Fibroblast of gingiva (primary cell): ENCODE measurements at regions not wholly inside any gene's neighbourhood (a gene's known extent, or its start where the extent isn't known, plus 50 kb on each side); places are given as distances from the start of the nearest gene placed in this dataset.
"Not testable (repeated sequence)": the region's sequence is repeated elsewhere in the genome, so short reads cannot be mapped to it uniquely, and the experiment has no call there.

ENCODE experiments used
- DNase-seq: peaks from one replicate; pipeline ENCODE4 v3.0.0-alpha.2; 2011; ENCODE audit warnings: low read depth

DNA sequence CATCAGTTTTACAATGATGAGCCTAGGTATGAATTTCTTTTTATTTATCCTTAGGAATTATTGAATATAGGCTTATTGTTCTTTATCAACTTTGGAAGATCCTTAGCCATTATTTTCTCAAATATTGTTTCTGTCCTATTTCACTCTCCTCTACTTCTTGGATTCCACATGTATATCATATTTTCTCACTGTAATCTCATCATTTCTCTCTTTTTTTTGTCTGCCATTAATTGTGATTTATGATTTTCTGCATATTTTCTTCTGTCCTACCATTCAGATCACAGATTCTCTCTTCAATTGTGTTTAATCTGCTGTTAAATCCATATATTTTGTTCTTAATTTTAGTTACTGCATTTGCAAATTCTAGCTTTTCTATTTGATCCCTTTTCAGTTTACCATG is 139.8 kb downstream of the ARRDC3 start:
- DNase-seq: no peak

DNA sequence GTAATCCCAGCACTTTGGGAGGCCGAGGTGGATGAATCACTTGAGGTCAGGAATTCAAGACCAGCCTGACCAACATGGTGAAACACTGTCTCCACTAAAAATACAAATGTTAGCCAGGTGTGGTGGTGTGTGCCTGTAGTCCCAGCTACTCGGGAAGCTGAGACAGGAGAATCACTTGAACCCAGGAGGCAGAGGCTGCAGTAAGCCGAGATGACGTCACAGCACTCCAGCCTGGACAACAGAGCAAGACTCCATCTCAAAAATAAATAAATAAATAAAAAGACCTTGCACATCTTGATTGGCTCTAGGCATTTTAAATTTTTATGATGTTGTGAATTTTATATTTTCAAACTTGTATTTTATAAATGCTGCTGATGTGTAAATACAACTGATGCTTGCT is 141.7 kb downstream of the ARRDC3 start:
- not testable (repeated sequence) for DNase-seq

DNA sequence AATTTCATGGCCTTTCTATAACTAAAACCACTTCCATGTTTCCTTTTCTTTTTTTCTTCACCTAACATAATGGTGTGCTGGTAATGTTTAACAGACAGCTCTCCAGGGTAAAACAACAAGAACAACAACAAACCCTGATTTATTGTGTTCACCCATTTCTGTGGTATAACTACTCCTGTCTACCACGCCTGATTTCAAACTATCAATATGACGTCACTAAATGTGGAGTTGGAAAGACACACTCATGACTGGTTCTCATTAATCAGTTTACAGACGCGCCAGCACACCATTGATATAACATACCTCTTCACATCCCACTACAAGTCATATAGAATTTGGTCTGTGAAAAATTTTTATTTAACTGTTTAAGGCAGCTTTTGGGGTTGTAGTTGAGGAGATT is 142.9 kb downstream of the ARRDC3 start:
- DNase-seq: no peak

DNA sequence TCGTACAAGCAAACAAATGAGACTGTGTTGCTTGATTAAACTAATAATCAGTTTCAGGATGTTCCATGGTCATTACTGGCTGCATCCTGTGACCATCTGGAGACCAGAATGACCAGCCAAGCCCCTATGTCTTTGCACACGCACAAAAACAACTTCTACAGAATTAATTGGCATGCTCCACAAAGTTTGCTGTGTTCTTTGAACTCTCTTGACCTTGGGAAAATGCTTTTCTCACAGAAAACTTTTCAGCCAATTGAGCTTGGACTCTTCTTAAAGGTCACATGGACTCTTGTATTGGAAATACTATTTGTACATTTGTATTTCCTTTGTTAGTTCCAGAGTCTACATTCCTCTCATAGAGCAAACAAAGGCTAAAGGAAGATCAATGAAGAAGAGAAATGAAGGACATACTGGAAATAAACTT is 147.8 kb downstream of the ARRDC3 start:
- no peak for DNase-seq

DNA sequence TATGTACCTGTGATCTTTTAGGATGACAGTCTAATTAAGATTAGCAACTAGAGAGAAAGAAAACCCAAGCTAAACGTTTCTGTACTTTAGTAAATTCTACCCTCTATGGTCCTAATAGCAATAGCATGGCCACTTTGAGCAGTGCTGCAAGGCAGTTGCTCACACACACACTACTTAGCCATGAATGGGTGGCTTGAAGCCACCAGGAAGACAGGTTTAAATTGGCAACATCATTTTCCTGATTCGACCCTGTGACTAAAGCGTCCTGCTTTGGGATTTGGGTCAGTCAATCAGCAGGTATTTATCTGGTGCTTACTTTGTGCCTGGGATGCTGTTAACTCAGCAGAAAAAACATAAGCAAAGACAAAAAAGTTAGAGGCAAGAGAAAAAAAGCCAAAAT is 150.6 kb downstream of the ARRDC3 start:
- no peak for DNase-seq

DNA sequence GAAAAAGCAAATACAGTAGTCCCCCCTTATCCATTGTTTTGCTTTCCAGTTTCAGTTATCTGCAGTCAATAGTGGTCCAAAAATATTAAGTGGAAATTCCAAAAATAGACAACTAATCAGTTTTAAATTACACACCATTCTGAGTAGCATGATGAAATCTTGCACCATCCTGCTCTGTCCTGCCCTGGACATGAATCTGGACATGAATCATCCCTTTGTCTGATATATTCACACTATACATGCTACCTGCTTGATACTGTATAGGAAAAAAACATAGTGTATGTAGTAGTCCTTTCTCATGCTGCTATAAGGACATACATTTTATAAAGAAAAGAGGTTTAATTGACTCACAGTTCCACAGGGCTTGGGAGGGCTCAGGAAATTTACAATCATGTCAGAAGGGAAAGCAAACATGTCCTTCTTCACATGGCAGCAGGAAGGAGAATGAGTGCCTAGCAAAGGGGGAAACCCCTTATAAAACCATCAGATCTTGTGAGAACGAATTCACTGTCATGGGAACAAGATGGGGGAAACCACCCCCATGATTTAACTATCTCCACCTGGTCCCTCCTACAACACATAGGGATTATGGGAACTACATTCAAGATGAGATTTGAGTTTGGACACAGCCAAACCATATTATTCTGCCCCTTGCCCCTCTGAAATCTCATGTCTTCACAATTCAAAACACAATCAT is 153.9 kb downstream of the ARRDC3 start:
- peak; percentile 17 for DNase-seq

DNA sequence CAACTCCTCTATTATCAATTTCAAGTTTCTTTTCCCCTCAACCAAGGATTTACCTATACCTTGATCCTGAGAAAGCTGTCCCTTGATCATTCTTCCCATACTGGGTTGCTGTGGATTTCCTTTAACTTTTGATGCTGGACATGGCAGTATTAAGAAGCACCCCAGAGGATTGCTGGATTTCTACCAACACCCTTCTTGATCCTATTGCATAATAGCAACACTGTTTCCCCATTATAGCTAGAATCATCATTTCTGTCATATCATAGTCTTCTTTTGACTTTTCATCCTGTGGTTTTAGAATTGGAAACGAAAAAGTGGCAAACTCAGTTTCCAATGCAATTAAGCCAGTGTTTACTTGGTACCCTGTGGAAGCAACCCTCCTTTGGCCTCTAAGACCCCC is 154.9 kb downstream of the ARRDC3 start:
- no peak for DNase-seq

DNA sequence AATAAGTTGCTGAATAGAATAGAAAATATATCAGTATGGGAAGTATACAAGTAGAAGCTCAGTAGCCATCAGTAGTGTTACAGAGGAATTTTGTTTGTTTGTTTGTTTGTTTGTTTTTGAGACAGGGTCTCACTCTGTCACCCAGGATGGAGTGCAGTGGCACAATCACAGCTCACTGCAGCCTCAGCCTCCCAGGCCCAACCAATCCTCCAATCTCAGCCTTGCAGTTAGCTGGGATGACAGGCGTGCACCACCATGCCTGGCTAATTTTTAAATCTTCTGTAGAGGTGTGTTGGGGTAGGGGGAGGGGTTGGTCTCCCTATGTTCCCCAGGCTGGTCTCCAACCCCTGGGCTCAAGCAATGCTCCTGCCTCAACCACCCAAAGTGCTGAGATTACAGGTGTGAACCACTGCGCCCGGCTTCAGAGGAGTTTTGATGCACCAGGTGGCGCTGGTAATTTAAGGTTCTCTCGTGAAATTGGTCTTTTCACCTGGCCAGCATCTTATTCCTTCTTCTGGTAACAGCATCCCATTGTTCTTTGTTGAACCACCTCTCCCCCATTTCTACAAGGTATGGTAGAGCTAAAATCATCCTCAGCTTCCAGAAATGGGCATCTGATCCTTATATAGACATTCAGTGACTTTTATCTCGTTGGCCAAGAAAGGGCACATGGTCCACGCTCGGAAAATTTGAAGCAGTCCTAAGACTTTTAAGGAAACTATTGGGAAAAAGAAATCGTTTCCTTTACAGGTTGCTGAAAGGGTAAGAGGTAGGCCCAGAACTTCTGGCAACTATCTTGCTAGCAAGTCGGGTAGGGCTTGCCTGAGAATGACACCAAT is 157.1 kb downstream of the ARRDC3 start:
- DNase-seq: no peak

DNA sequence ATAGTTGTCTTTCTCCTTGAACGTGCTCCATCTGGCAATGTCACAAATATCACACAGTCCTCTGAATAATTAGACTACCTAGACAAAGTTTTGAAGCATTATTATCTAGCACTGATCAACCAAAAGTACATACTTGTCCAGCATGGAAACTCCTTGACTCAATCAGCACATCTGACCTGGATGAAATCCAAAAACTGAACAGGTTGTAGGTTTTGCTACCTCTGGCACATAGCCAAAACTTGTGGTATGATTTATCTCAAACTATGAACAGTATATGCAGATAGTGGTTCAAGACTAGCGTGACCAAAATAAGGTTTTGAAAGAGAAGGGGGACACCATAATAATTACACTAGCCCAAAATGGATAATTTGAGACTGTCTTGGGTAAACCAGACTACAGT is 158.1 kb downstream of the ARRDC3 start:
- no peak for DNase-seq

DNA sequence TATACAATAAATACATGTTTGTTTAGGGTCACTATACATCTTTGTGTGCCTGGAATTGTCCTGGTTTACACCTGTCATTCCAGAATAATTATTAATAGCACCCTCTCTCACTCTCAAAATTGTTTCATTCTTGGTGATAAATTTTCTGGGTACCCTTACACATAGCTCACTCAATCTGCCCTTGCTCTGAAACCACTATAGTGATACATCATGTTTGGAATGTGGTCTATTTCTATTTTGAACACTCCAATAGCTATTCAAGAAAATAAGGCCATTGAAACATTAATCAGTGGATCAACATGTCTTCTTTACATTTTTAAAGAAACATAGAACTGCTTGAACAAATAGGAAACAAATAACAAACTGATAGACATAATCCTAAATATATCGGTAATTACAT is 158.7 kb downstream of the ARRDC3 start:
- DNase-seq: no peak

DNA sequence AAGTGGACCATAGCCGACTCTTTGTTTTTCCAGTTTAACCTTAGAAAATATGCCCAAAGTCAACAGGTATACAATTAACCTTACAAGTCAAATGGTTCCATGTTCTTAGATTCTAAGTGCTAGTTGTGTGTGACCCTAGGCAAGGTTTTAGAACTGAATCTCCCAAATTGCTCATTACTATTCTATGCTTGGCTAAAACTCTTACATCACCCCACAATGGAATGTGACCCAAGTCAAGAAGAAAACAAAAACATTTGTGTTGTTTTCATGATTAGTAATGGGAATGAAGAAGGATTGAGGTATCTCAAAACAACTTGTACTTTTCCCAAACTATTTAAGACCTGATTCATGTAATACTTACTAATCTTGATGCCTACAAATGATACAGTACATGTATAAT is 159.2 kb downstream of the ARRDC3 start:
- DNase-seq: peak; percentile 7

DNA sequence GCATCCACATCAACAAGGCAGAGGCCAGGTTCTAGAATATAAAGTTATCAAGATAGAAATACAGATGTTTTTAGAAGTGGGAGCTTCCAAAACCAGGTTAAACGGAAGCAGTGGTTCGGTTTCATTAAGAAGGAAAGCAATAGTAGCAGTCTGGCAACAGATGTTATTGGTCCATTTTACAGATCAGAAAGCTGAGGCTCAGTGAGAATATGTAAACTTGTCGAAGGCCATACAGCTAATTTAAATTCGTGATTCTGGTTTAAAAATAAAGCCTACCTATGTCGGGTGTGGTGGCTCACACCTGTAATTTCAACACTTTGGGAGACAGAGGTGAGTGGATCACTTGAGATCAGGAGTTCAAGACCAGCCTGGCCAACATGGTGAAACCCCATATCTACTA is 160.6 kb downstream of the ARRDC3 start:
- no peak for DNase-seq

DNA sequence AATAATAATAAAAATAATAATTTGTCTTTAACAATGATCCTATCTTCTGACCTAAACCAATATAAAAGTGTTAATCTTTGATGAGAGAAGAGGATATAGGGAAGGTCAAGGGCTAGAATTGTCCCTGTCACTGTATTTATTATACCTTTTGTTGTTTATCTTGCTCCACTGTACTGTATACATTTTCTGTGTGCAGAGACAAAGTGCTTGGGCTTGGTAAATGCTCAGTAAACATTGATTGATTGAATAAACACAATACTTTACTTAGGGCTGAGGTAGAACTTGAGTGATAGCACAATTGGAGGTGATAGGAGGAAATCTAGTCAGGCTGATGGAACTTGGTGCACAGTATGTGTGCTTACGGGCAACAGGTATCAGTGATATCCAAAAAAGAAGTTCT is 161.2 kb downstream of the ARRDC3 start:
- no peak for DNase-seq

DNA sequence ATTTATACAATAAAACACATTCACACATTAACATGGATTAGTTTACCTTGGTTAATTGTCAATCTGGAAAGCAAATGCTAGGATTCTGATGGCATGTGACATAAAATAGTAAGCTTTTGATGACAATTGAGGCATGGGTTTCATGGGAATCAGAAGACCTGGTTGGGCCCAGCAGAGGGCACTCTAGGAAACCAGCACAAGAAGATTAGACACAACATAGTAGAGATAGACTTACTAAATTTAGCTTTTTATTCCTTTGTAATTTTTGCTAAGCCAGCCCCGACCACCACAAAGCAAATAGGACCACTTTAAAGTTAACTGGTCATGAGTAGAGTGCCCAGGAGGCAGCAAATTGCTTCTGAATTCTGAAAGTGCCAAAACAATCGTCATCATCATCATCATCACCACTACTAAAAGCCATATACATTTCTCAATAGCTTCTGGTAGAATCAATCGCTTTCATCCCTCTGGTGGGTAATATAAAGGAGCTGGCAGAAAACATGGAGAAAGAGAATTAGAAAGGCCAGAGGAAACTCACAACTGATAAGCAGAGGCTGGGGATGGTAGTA is 163.2 kb downstream of the ARRDC3 start:
- DNase-seq: no peak

DNA sequence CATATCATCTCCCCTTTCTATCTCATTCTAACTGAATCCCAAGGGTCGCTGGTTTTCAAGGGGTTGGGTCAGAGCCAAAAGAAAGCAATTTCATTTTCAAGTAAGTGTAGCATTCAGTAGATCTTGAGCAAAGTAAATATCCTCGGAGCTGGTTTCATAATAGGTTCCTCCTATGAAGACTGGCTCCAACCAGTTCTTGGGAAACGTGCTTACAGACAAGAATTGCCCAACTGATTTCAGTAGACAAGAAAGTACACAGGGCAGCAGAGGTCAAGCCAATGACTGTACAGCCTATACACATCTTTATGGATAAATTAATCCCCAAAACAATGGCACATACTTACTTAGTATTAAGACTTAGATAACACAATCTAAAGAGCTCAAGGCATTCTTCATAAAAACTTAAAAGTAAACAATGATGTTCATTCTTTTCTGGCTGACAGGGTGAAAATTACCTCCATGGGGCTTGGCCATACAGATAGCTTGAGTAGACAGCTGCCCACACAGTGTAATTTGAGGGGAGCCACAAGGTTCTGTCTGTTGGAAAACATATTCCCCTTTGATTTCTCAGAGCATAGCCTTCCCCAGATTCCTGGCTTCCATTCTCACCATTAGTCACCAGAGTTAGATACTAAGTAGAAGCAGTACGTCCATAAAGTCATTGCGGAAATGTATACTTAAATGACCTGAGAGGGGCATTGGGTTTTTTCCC is 163.9 kb downstream of the ARRDC3 start:
- peak; percentile 84 for DNase-seq

DNA sequence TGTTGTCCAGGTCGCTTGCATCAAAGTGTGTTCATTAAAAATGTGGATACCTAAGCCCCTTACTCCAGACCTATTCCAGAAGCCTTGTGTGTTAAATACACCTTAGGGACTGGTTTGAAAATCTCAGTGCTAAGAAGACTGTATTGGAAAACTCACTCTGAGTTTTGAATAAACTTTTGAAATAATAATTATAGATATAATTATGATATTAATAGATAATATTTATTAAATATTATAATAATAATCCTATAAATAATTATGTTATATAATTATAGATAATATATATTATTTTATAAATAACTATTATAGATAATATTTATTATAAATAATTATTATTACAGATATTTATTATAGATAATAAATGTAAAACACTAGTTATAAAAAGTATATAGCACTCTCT is 165.3 kb downstream of the ARRDC3 start:
- no peak for DNase-seq

DNA sequence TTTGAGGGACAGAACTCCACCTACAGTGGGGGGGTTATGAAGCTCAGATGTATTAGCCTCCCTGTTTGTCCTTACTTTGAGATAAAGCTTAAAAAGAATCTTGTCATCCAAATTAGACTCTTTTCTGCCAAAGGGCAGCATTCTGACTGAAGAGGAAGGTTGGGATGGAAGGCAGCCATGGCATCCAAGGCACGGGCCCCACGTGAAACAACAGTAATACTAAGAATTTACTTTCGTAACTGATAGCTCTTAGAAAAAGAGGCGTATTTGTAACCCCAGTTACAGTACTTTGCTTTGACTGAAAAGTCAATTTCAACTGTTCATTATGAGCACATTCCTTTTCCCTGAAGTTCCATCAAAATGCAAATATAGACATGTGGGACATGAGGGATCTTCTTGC is 168.5 kb downstream of the ARRDC3 start:
- DNase-seq: no peak
